NCI-H128 (cell line): ENCODE measurements at regions not wholly inside any gene's neighbourhood (a gene's known extent, or its start where the extent isn't known, plus 50 kb on each side); places are given as distances from the start of the nearest gene placed in this dataset.
"Not testable (repeated sequence)": the region's sequence is repeated elsewhere in the genome, so short reads cannot be mapped to it uniquely, and the experiment has no call there.

ENCODE experiments used
- DNase-seq: peaks from one replicate; lab custom pipeline; 2025; ENCODE audit not compliant: unreplicated experiment; lab: John Stamatoyannopoulos, UW

DNA sequence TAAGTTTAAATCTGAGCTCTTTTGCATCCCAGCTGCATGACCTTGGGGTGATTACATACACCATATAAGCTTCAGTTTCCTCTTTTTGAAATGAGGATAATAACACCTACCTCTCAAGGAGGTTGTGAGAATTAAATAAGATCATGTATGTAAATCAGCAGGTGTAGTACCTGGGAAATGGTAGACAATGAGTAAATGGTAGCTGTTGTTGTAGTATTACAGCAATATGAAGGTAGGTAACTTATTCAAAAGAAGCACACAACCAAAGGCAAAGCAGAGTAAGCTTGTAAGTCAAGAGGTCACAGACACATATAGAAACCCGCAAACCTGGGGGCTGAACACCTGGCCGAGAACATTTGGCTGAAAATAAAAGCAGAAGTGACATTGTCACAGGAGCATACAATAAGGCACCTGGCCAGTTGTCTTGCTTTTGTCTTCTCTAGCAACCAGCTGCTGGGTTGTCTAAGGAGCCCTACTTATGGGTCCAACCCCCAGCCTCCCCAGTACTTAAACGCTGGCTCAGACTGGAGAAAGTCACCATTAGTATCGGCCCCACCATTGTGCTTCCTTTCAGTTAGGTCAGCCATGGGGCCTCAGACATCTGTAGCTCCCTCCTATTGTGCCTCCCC is 203.6 kb upstream of the MKLN1 start:
- no peak for DNase-seq

DNA sequence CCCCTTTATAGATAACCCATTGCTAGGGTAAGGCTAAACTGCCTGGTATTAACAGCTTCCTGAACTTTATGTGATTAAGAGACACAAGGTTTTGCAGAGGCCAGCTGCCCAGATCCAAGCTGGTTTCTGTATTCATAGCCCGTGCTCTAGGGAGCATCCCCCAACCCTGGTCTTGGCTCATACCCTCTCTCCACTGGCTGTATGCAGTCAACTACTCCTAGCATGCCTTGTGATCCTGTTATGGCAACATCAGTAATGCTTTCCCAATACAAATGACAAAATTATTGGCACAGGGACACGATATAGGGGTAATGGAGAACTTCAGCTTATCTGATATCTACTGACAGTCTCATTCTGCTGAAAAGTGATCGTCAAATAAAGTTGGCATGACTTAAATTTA is 202.8 kb upstream of the MKLN1 start:
- DNase-seq = no peak

DNA sequence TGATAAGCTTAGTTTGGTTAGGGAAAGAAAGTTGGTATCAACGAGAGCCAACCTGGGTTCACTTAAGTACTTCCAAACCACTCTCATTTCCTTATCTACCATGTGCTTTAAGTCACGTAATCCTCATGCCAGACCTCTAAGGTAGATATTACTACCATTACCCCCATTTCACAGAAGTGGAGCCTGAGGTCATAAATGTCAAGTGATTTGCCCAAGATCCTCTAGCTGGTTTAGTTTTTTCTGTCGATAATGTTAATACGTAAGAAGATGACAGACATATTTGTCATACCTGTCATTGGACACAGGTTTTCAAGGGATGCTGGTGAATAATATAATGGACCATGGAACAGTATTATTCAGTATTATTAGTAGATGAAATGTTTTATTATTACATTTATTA is 197.4 kb upstream of the MKLN1 start:
- DNase-seq = no peak

DNA sequence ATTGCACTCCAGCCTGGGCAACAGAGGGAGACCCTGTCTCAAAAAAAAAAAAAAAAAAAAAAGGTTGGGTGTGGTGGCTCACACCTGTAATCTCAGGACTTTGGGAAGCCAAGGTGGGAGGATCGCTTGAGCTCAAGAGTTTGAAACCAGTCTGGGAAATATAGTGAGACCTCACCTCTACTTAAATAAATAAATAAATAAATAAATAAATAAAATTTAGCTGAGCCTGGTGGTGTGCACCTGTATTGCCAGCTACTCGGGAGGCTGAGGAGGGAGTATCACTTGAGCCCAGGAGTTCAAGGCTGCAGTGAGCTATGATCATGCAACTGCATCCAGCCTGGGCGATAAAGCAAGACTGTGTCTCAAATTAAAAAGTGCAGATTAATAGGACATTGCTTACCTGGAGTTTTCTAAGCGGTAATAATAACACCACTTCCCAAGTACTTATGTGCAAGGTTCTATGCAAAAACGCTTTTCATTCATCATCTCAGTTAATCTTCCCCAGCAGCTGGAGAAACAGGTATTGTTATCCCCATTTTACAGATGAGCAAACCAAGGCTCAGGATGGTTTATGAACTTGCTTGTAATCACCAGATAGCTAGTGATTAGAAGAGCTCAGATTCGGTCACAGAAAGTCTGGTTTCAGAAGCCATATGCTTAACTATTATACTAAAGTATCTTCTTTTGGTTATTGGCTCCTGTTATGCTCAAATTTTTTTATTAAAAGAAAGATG is 196.5 kb upstream of the MKLN1 start:
- DNase-seq = no peak

DNA sequence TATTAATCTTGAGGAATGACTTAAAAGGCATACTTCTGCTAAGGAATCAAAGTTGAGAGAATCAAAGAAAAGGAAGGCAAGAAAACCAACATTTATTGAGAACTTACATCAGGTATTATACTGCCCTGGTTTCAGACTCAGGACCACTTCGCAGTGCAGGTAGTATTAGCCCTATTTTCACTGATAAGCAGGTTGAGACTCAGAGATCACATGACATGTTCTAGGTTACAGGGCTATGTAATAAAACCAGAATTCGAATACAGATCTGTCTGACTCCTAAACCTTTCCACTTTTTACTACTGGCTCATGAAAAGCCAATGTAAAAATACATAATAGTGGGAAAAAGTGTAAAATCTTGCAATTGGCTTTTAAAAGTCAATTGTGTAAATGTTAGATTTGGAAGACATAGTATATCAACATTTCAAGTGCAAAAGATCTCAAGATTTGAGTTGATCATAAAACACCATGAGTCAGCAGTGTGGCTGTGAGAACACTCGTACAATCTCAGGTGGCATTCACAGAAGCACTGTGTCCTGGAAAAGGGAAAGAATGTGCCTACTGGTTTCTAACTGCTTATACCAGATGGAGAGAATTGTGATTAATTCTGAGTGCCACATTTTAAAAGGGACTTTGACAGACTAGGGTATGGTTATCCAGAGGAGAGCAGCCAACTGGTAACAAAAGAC is 195.8 kb upstream of the MKLN1 start:
- DNase-seq = no peak

DNA sequence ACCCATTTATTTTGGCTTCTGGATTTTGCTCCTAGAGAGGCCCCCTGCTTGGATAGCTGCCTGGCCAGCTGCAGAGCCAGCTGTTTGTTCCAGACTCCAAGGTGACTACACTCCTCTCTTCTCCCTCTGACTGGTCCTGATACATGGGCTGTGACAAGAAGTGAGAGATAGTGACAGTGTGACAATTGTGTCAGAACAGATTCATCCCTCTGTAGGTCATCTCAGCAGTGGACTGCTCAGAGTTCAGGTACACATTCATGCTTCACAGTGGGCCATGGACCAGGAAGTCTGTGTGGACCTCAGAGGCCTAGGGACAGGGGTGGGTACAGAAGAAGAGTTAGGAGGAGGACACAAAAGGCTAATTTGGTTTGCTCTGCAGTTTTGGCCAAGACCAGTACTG is 188.2 kb upstream of the MKLN1 start:
- no peak for DNase-seq

DNA sequence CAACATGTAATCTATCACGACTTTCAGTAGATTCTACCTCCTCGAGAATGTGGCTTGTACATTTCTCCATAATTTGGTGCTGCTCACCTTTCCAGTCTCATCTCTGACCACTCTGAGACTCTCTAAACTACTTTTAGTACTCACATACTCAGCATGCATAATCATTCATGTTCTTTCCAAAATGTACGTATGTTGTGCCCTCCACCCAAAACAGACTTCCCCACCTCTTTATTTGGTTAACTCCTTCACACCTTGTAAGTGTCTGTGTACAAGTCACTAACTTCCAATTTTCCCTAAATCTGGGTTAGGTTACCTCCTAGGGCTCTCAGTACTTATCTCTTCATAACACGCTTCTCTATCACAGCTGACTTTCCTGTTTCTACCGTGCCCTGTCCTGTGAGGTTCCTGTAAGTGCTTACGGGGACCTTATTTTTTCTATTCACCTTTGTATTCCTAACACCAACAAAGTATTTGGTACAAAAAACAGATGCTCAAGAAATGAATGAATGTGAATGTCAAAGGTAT is 186.2 kb upstream of the MKLN1 start:
- no peak for DNase-seq

DNA sequence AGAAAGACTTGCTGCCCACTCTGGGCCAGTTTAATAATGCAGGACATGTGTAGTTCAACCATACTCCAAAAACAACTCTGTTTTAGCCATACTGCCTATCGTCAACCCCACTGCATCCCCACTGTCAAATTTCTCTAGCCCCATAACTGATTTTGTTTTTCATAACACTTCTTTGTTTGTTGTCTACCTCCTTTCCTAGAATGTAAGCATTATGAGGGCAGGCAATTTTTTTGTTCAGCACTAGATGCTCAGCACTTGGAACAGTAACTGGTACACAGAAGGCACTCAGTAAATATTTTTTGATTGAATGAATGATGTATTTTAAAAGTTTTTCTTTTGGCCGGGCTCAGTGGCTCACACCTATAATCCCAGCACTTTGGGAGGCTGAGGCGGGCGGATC is 183.8 kb upstream of the MKLN1 start:
- DNase-seq = no peak

DNA sequence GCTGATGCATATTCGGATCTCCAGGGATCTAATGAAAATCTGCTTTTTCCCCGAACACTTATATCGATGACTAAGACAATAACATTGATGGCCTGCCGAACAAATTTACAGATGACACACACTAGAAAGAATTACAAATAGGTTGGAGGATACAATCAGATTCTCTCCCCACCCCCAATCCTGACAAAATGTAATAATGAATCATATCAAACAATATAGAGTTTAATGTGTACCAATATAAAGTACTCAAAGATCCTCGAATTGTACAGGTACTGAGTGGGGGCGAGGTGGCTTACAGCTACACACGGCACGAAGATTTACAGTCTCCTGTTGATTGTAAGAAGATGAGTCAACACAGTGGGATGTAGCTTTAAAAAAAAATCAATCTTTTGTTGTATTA is 182.7 kb upstream of the MKLN1 start:
- DNase-seq = no peak

DNA sequence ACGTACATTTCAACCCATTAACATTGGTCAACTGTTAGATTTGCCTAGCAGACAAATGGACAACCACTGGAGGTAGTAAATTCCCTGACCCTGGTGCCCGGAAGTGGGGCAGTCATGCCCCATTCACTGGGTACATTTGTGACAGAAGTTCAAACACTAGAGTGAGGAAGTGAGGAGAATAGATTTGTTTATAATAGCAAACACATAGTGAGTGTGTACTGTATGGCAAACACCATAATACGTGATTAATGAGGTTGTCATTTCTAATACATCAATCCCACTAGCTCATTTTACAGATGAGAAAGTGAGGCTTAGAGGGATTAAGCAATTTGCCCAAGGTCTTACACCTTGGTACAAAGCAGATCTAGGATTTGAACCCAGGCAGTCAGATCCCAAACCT is 181.9 kb upstream of the MKLN1 start:
- DNase-seq = no peak

DNA sequence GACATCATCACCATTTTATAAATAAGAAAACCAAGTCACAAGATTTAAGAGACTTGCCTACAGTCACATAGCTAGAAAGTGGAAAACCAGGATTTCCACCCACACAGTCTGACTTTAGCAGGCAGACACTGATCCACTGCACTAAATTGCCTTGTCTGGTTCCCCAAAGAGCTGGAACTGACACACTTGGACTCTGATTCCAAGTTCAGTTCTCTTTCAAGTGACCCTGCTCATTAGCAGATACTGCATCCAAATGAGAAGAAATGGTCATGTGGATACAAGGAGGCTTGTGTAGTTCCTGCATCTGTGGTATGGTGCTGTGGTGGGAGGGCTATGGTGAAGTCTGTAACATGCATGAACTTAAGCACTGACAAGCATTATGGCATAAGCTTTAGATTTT is 180.1 kb upstream of the MKLN1 start:
- DNase-seq = no peak

DNA sequence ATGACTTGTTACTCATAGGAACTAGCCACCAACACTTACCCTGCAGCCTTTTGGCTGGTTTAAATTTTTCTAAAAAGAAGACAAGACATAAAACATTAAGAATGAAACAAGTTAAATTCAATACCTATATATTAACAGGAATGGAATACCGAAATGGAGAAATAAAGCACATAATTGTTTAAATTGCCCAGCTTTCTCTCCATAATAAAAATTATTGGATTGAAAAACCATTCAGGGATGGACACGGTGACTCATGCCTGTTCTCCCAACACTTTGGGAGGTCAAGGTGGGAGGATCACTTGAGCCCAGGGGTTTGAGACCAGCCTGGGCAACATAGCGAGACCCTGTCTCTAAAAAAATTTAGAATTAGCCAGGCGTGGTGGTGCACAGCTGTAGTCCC is 179.4 kb upstream of the MKLN1 start:
- no peak for DNase-seq

DNA sequence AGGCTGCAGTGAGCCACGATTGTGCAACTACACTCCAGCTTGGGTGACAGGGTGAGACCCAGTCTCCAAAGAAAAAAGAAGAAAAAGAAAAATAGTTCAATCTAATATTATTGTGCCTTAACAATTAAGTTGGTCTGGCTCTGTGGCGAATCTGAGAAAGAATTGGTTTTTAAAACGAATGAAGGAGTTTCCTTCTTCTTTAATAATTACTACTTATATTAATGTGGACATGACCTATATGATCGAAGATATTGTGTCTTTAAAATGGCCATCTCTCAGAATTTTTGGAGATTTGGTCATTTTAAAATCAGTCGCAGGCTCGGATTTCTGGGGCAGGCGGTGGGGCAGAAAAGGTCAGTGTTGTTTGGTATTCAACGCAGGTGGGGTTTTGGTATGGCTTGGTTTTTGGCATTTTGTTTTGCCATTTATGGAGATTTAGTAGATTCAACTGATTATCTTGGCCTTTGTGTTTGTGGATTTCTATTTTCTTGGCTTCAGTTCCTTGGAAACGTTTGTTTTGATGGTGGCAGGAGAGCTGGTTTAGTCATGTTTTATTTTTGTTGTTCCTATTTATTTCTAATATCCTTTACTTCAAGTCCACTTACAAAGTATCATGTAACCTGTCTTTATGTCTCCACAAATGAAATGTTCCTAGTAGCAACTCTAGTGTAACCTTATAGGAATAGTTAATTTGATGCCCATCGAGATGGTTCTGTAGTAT is 178.8 kb upstream of the MKLN1 start:
- no peak for DNase-seq

DNA sequence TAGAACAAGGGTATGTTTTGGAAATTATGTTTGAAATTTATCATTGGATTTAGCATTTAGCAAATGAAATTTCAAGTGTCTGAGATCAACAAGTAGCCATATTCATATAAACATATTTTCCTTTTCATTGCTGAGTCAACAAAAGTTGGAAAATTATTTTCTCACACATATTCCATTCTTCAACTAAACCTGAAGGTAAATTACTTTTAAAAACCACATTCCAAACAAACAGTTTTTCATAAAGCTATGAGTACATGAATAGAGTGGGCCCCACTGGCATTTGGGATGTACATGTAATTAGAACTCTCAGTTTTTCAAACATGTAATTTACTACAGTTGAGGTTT is 178.3 kb upstream of the MKLN1 start:
- DNase-seq = no peak

DNA sequence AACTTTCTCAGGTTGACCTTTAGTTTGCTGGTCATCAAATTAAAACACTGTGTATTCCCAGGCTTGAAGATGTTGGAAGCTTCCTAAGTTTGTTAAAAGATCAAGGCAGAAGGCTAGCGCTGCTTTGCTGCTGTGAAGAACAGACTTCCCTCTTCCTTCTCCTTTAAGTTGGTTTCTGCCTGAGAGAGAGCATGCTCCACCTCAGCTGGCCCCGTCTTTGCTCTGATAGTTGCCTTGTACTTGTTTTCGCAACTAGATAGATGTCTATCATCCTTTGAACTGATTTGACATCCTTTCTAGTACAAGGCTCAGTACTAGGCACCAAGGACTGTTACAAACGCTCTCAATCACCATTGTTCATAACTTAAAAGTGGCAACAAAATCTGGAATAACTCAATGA is 177.8 kb upstream of the MKLN1 start:
- DNase-seq = no peak

DNA sequence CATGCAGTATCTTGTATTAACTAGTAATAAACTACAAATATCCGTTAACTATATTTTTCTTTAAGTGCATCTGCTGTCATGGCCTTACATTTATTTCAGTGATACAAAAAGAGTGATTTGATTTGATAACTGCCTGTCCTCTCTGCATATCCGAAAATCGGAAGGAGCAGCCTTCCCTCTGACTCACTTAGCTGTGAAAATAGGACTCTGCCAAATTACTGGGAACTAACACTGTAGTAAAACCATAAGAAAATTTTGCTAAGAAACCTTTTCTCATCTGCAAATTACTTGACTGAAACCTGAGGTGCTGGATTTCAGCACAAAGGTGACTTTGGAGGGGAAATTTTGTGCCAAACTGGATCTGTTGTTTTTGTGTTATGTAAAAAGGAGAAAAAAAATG is 176.6 kb upstream of the MKLN1 start:
- DNase-seq = no peak

DNA sequence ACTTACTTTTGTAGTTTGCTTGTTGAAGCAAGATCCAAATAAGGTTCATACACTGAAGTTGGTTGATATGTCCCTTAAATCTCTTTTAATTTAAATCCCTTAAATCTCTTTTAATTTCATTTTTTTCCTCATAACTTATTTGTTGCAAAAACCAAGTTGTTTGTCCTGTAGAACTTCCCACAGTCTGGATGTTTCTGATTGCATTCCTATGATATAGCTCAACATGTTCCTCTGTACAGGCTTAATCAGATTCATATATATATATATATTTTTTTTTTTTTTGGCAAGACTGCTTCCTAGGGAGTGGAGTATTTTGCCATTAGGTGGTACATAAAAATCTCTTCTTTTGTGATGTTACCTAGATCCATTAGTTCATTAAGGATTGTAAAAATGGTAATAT is 174.9 kb upstream of the MKLN1 start:
- no peak for DNase-seq

DNA sequence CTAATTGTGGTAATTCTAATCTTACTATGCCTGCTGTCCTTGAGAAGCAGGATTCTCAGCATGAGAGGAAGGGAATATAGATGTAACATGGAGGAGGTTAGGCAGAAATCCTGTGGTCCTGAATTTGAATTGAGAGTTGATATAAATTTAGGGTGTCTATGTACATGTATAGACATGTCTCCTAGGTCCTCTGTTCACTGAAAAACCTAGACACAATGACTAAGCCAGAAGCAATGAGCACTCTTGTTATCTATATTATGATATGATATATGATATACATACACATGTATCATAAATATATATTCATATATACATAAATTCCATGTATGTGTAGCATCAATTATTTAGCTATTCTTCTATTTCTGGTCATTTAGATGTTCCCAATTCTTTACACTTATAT is 173.3 kb upstream of the MKLN1 start:
- no peak for DNase-seq

DNA sequence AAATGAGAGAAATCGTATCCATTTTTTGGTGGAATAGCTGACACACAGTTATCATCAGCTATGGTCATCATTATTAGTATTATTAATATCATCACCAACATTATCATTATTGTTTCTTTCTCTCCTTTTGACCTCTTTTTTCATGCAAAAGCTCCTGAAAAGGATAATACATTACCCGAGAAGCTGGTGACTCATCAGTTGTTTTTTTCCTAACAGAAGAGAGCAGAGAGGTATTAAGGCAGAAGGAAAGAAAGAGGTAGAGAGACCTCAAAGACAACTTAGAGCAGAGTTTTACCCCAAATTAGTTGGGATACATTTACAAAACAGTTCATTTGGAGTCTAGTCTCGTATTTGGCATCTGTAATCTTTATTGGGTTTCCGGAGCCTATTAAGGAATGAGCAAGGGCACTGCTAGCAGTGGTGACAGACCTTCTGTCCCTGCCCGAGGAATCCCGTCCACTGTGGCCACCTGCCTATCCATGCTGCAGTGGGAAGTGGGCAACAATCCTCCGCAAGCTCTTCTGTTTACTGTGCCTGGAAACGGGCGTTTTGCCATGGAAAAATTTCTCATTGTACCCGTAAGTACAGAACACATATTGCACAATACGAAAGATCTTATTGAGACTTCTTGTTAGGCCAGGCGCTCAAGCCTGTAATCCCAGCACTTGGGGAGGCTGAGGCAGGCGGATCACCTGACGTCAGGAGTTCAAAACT is 170.0 kb upstream of the MKLN1 start:
- DNase-seq = no peak

DNA sequence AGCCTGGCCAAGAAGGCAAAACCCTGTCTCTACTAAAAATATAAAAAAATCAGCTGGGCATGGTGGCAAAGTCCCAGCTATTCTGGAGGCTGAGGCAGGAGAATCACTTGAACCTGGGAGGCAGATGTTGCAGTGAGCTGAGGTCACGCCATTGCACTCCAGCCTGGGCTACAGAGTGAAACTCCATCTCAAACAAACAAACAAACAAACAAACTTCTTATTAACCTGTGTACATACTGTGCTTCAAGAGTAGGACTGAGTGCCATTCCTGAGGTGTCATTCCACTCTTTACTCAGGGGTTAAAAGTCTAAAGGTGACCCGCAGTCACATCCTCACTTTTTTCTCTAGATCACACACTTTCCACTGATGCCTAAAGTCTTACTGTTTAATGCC is 169.4 kb upstream of the MKLN1 start:
- not testable (repeated sequence) for DNase-seq

DNA sequence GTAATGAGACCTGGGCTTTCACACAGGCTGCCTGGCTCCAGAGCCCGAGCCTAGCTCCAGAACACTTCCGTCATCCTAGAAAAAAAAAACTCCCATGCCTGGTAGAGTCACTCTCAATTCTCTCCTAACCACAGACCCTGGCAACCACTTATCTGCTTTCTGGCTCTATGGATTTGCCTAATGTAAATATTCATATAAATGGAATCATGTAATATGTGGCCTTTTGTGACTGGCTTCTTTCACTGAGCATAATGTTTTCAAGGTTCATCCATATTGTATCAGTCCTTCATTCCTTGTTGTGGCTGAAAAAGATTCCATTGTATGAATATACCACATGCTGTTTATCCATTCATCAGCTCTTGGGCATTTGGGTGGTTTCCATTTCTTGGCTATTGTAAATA is 167.7 kb upstream of the MKLN1 start:
- DNase-seq = no peak
